CD8-positive, alpha-beta memory T cell (primary cell): ENCODE measurements at regions not wholly inside any gene's neighbourhood (a gene's known extent, or its start where the extent isn't known, plus 50 kb on each side); places are given as distances from the start of the nearest gene placed in this dataset.

Experiments used
- CTCF ChIA-PET: fragments of 350-600 bp; sonication (Branson Sonifier 250); formaldehyde crosslinking; loops from one replicate; lab custom pipeline; 2021; ENCODE audit warnings: antibody characterized with exemption; lab: Charles Lee
- POLR2A ChIA-PET: fragments of 350-600 bp; sonication (Branson Sonifier 250); formaldehyde crosslinking; loops from one replicate; lab custom pipeline; 2021; ENCODE audit warnings: antibody characterized with exemption; lab: Charles Lee
- DNase-seq, 5 donors: peaks; one replicate each; pipeline versions ENCODE4 v3.0.0 to v3.0.0-alpha.2; 2020 to 2022; ENCODE audit warnings: mixed read lengths in 1 of 5
- H3K27ac ChIP-seq: one replicate; pipeline ENCODE4 v1.7.0; 2013; ENCODE audit warnings: low read depth, mild to moderate bottlenecking, low read length, moderate library complexity
- H3K27me3 ChIP-seq: 2 replicates; pipeline ENCODE4 v1.7.0; 2013; ENCODE audit warnings: low read length, mild to moderate bottlenecking; ENCODE audit not compliant: insufficient read depth, poor library complexity, severe bottlenecking
- H3K36me3 ChIP-seq: 2 replicates; pipeline ENCODE4 v1.7.0; 2013; ENCODE audit warnings: mild to moderate bottlenecking, low read length, moderate library complexity; ENCODE audit not compliant: insufficient read depth
- H3K4me1 ChIP-seq: 2 replicates; pipeline ENCODE4 v1.7.0; 2013; ENCODE audit warnings: mild to moderate bottlenecking, low read length, moderate library complexity; ENCODE audit not compliant: insufficient read depth
- H3K4me3 ChIP-seq: 2 replicates; pipeline ENCODE4 v1.7.0; 2013; ENCODE audit warnings: mild to moderate bottlenecking, low read length
- H3K9me3 ChIP-seq: 2 replicates; pipeline ENCODE4 v1.7.0; 2013; ENCODE audit warnings: mild to moderate bottlenecking, low read length
- H3K27ac Mint-ChIP-seq, 8 donors: one replicate each; pipeline ENCODE4 v1.8.0; 2020 to 2021; ENCODE audit warnings: mixed read lengths in 8 of 8, mild to moderate bottlenecking in 6 of 8, inconsistent platforms in 3 of 8, moderate library complexity in 3 of 8
- H3K27me3 Mint-ChIP-seq, 2 donors: one replicate each; pipeline ENCODE4 v1.8.0; 2020 to 2021; ENCODE audit warnings: mixed read lengths in 2 of 2, mild to moderate bottlenecking in 1 of 2, moderate library complexity in 1 of 2
- H3K36me3 Mint-ChIP-seq, 3 donors: one replicate each; pipeline ENCODE4 v1.8.0; 2020 to 2021; ENCODE audit warnings: mixed read lengths in 3 of 3, inconsistent platforms in 1 of 3, mild to moderate bottlenecking in 1 of 3
- H3K4me1 Mint-ChIP-seq, 3 donors: one replicate each; pipeline ENCODE4 v1.8.0; 2020 to 2021; ENCODE audit warnings: mixed read lengths in 3 of 3, inconsistent platforms in 1 of 3, mild to moderate bottlenecking in 1 of 3
- H3K4me3 Mint-ChIP-seq, 7 donors: one replicate each; pipeline ENCODE4 v1.8.0; 2020 to 2021; ENCODE audit warnings: mixed read lengths in 7 of 7, mild to moderate bottlenecking in 6 of 7, moderate library complexity in 4 of 7, inconsistent platforms in 2 of 7
- H3K9me3 Mint-ChIP-seq, 5 donors: one replicate each; pipeline ENCODE4 v1.8.0; 2020 to 2022; ENCODE audit warnings: mixed read lengths in 5 of 5, mild to moderate bottlenecking in 3 of 5, moderate library complexity in 2 of 5, inconsistent platforms in 1 of 5

DNA sequence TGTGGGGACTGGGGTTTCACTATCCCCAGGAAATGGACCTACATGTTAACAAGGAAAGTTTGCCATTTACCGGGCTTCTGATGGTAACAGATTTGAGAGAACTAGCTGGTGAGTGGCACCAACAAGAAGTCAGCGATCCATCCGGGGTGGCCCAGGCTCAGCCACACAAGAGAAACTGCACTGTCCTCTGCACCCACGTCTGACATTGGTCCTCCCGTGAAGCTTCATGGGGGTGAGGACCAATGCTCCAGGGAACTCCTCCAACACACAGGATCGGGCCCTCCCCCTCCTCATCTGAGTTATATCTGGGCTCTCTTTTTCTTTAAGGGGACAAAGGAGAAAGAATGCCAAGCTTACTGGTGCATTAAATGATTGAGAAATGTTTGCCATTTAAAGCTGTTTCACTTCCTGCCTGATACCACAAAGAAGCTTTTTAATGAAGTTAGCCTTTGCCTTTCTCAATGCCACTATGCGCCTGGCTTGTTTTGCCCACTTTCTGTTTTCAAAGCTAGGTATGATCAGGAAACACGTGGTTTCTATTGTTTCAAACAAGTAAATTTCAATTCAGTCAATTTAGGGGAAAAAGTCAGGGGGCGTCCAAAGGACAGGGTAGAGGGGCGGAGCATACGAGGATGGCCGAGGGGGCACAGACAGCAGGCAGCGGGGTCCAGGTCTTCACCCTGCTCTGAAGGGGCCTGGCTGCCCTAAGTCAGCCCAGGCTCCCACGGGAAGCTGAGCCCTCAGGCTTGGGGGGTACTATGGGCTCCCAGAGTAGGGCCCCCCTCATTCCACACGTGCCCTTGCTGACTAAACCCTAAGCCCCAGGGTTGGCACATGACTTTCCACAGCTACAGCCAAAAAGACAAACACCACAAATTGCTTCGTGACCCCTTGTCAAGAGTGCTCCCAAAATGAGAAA is 204.0 kb upstream of the ID2 start:
- Mint-ChIP-seq H3K4me1 (peaks cover 89 to 100% (median 98%) of the 10 kb centered on the region in 3 donors), H3K27ac (peak overlapping the region; percentile 86 to 99 (median 96)), H3K4me3 (peak overlapping the region; percentile 47 to 85 (median 84)), H3K27me3 (no peaks in the 10 kb centered on the region), H3K36me3 (no peaks in the 10 kb centered on the region), H3K9me3 (no peaks in the 10 kb centered on the region)
- Histone ChIP-seq H3K4me1 (peaks cover 54% of the 10 kb centered on the region), H3K9me3 (no peaks in the 10 kb centered on the region), H3K36me3 (no peaks in the 10 kb centered on the region), H3K27ac (peak overlapping the region; percentile 27), H3K27me3 (no peaks in the 10 kb centered on the region), H3K4me3 (peak overlapping the region; percentile 10)
- ChIA-PET CTCF (interaction anchor here (0.9 to 2.5 kb wide), 6 partner anchors 9 to 205 kb away, joined by 3 to 12 read pairs (median 5); no protein-coding TSS in a partner anchor), POLR2A (interaction anchor here (0.5 to 2.3 kb wide), 7 partner anchors 10 to 1274 kb away, joined by 3 to 20 read pairs (median 6); partner anchors contain the start of gene ID2)
- DNase-seq: peak in 2 of 5 donors; percentile 54 to 58

DNA sequence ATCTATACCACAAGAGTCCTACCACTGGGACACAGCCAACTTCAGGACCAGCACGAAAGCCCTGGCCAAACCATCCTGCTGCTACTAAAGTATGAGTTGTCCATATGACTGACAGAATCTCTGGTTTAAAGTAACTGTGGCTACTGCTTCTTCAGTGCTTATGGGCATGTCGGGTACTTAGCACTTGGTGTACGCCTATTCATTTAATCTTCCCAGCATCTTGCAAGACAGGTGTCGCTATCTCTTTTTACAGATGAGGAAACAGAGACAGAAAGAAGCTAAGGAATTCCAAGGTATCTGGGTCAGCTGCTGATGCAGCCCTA is 203.4 kb upstream of the ID2 start:
- peak overlapping the region; percentile 4 to 85 (median 84) for H3K4me3 Mint-ChIP-seq
- no peaks in the 10 kb centered on the region for H3K27me3 ChIP-seq
- peak overlapping the region; percentile 86 to 99 (median 96) for H3K27ac Mint-ChIP-seq

DNA sequence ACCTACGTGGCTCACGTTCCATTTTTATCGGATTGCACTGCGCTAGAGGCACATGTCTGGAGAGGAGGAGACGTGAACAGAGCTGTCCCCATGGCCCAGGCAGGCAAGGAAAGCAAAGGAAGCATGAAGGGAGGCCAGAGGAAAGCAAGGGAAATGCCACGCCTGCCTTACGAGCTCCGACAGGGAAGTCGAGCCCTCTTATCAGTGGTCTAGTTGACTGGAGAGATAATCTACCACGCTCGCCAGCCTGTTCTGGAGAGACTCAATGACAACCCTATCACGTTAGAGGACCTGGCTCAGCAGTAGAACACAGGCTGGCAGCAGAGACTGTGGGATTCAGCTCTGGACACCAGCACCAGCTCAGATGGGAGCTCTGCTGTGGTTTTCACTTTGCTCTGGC is 202.6 kb upstream of the ID2 start:
- H3K4me3 ChIP-seq: no peak overlapping the region
- ChIA-PET CTCF (interaction anchor here (2.3 to 2.5 kb wide), 2 partner anchors 9 to 65 kb away, joined by 11 to 12 read pairs; no protein-coding TSS in a partner anchor), POLR2A (interaction anchor here (0.5 to 2.3 kb wide), 3 partner anchors 114 to 1048 kb away, joined by 3 to 20 read pairs (median 3); partner anchors contain the start of gene ID2)
- H3K9me3 Mint-ChIP-seq: no peaks in the 10 kb centered on the region
- H3K9me3 ChIP-seq: no peaks in the 10 kb centered on the region
- peaks cover 50% of the 10 kb centered on the region for H3K4me1 ChIP-seq
- H3K4me3 Mint-ChIP-seq: peak overlapping the region in 2 of 7 donors; percentile 29 to 34
- no peaks in the 10 kb centered on the region for H3K36me3 ChIP-seq
- no peaks in the 10 kb centered on the region for H3K36me3 Mint-ChIP-seq
- peaks cover 84 to 97% (median 91%) of the 10 kb centered on the region in 3 donors for H3K4me1 Mint-ChIP-seq
- H3K27ac ChIP-seq: no peak overlapping the region
- no peaks in the 10 kb centered on the region for H3K27me3 ChIP-seq
- no peak for DNase-seq
- no peaks in the 10 kb centered on the region for H3K27me3 Mint-ChIP-seq
- peak overlapping the region; percentile 2 to 97 (median 86) for H3K27ac Mint-ChIP-seq

More for the DNA sequence above, 203.4 kb upstream of the ID2 start:
- Mint-ChIP-seq H3K36me3 (no peaks in the 10 kb centered on the region), H3K4me1 (peaks cover 90 to 100% (median 98%) of the 10 kb centered on the region in 3 donors), H3K27me3 (no peaks in the 10 kb centered on the region), H3K9me3 (no peaks in the 10 kb centered on the region)
- CTCF ChIA-PET: interaction anchor here (1.2 to 2.5 kb wide), 4 partner anchors 9 to 66 kb away, joined by 4 to 12 read pairs (median 8); no protein-coding TSS in a partner anchor
- no peaks in the 10 kb centered on the region for H3K9me3 ChIP-seq
- peaks cover 50% of the 10 kb centered on the region for H3K4me1 ChIP-seq
- no peaks in the 10 kb centered on the region for H3K36me3 ChIP-seq
- peak overlapping the region; percentile 27 for H3K27ac ChIP-seq
- POLR2A ChIA-PET: interaction anchor here (0.6 to 2.3 kb wide), 6 partner anchors 9 to 752 kb away, joined by 3 to 20 read pairs (median 6); partner anchors contain the start of gene ID2
- no peak overlapping the region for H3K4me3 ChIP-seq
- DNase-seq: no peak

DNA sequence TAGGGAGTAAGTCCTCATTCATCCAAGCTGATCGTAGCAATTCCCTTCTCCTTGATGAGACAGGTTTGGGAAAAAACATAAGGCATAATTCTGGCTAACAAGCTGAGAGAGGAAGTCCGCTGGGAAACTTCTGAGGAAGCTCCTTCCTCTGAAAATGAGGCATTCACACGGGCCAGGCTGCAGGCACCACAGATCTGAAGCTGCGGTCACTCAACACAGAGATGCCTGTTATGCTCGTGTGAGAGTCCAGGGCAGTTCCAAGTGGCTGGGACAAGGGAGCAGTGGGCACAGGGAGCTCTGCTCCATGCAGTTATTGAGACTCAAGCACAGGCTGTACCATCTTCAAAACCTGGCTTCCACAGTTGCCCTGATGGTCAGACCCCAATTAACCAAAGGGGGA is 200.9 kb upstream of the ID2 start:
- no peak for DNase-seq
- no peaks in the 10 kb centered on the region for H3K27me3 Mint-ChIP-seq
- H3K4me1 Mint-ChIP-seq: peaks cover 85 to 97% (median 89%) of the 10 kb centered on the region in 3 donors
- H3K9me3 ChIP-seq: no peaks in the 10 kb centered on the region
- peak overlapping the region in 7 of 8 donors; percentile 52 to 96 (median 90) for H3K27ac Mint-ChIP-seq
- no peaks in the 10 kb centered on the region for H3K36me3 ChIP-seq
- peaks cover 52% of the 10 kb centered on the region for H3K4me1 ChIP-seq
- H3K36me3 Mint-ChIP-seq: no peaks in the 10 kb centered on the region
- H3K27me3 ChIP-seq: no peaks in the 10 kb centered on the region
- CTCF ChIA-PET: interaction anchor here (0.8 to 2.2 kb wide), 5 partner anchors 14 to 913 kb away, joined by 3 to 6 read pairs (median 4); partner anchors contain the start of gene ID2
- H3K9me3 Mint-ChIP-seq: no peaks in the 10 kb centered on the region
- H3K27ac ChIP-seq: no peak overlapping the region
- POLR2A ChIA-PET: interaction anchor here (1.0 kb wide), 1 partner anchor 201 kb away, joined by 4 read pairs; the partner anchor contains the start of gene ID2
- H3K4me3 Mint-ChIP-seq: peak overlapping the region in 1 of 7 donors; percentile 73
- no peak overlapping the region for H3K4me3 ChIP-seq

DNA sequence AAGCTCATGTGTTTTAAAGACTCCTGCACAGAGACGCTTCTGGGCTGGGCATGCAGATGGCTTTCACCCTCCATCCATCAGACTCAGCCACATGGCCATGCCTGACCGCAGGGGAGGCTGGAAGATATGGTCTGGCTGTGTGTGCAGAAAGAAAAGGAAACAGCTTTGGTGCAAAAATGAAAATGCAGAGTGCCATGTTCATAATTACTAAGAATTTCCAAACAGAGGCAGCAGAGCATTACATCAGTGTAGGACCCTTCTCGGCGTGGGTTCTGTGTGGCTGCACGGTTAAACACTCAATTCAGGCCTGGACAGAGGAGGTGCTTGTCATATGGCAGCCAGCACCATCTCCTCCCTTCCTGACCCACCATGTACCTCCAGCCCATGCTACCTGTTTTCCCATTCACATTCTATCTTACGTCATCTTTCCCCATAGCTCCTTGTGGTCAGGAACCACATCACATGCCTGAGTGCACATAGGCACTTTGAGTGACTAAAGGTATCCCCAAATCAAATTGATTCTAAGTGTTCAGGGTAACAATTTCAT is 200.3 kb upstream of the ID2 start:
- Histone ChIP-seq H3K9me3 (no peaks in the 10 kb centered on the region), H3K4me1 (peaks cover 52% of the 10 kb centered on the region), H3K36me3 (no peaks in the 10 kb centered on the region), H3K27ac (no peak overlapping the region), H3K4me3 (no peak overlapping the region), H3K27me3 (no peaks in the 10 kb centered on the region)
- CTCF ChIA-PET: interaction anchor here (0.8 to 2.2 kb wide), 6 partner anchors 13 to 914 kb away, joined by 3 to 6 read pairs (median 4); partner anchors contain the start of gene ID2
- no peaks in the 10 kb centered on the region for H3K9me3 Mint-ChIP-seq
- H3K27me3 Mint-ChIP-seq: no peaks in the 10 kb centered on the region
- H3K36me3 Mint-ChIP-seq: no peaks in the 10 kb centered on the region
- POLR2A ChIA-PET: interaction anchor here (1.0 kb wide), 1 partner anchor 201 kb away, joined by 4 read pairs; the partner anchor contains the start of gene ID2
- DNase-seq: no peak
- H3K4me3 Mint-ChIP-seq: peak overlapping the region; percentile 22 to 73 (median 34)
- peaks cover 85 to 97% (median 89%) of the 10 kb centered on the region in 3 donors for H3K4me1 Mint-ChIP-seq
- H3K27ac Mint-ChIP-seq: peak overlapping the region; percentile 27 to 96 (median 90)

DNA sequence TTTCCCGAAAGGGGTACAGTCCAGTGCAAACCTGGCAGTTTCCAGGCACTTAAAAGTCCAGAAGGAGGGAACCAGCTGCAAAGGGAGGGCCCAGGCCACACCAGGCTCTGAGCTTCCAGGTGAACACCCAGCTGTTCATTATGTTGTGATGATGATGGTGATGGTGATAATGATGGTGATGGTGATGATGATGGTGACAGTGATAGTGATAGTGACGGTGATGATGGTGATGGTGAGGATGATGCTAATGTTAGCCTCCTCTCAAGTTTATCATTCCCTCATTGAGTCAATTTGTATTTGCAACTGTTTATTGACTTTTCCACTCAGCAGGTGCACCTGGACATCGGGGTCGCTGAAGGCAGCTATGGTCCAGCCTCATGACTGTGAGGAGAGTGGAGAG is 199.4 kb upstream of the ID2 start:
- ChIA-PET POLR2A (interaction anchor here (0.6 to 1.2 kb wide), 2 partner anchors 76 to 200 kb away, joined by 4 to 6 read pairs; partner anchors contain the start of gene ID2), CTCF (interaction anchor here (1.3 to 2.2 kb wide), 3 partner anchors 12 to 200 kb away, joined by 3 to 6 read pairs (median 4); partner anchors contain the start of gene ID2)
- no peak for DNase-seq
- Histone ChIP-seq H3K4me1 (peaks cover 50% of the 10 kb centered on the region), H3K4me3 (no peak overlapping the region), H3K36me3 (no peaks in the 10 kb centered on the region), H3K9me3 (no peaks in the 10 kb centered on the region), H3K27me3 (no peaks in the 10 kb centered on the region), H3K27ac (no peak overlapping the region)
- Mint-ChIP-seq H3K27me3 (no peaks in the 10 kb centered on the region), H3K4me1 (peaks cover 87 to 96% (median 92%) of the 10 kb centered on the region in 3 donors), H3K4me3 (peak overlapping the region in 4 of 7 donors; percentile 6 to 73 (median 25)), H3K36me3 (no peaks in the 10 kb centered on the region), H3K9me3 (no peaks in the 10 kb centered on the region), H3K27ac (peak overlapping the region; percentile 27 to 96 (median 90))

DNA sequence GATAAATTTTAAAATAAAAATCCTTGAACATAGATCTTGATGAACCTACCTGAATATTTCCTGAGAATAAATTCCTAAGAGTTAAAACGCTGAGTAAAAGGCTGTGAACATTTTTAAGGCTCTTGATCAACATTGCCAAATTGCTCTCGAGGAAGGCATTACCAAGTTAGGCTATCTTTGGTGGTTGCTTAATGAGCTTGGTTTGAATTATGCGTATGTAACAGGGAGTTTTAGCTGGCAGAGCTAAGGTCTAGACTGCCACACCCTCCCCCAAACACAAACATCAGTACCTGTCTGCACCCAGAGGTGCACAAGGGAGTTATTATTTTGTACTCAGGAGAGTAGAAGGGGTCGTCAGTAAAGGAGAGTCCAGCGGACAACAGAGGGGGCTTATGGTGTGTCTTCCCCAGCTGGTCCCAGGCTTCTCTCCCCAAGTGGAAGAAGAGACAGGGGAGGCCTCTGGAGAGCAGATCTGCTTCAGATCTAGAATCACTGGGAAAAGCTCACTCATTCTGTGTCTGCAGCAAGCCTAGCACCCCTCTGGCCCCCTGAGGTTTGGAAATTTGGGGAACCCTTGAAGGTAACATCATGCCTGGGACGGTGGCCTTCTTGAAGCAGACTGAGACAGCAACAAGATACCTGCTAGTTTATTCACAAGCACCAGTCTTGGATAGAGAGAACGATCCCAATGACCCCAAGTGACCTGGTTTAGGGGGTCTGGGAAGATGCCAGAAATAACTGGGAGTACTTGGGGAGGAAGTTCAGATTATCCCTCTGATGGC is 197.2 kb upstream of the ID2 start:
- Histone ChIP-seq H3K4me1 (peaks cover 59% of the 10 kb centered on the region), H3K4me3 (no peak overlapping the region), H3K27me3 (no peaks in the 10 kb centered on the region), H3K9me3 (no peaks in the 10 kb centered on the region), H3K27ac (no peak overlapping the region), H3K36me3 (no peaks in the 10 kb centered on the region)
- ChIA-PET POLR2A (no interaction called here), CTCF (interaction anchor here (1.4 to 1.6 kb wide), 2 partner anchors 11 to 23 kb away, joined by 3 to 4 read pairs; no protein-coding TSS in a partner anchor)
- Mint-ChIP-seq H3K27ac (peak overlapping the region in 7 of 8 donors; percentile 58 to 100 (median 95)), H3K4me3 (peak overlapping the region in 5 of 7 donors; percentile 20 to 92 (median 91)), H3K4me1 (peaks cover 86 to 96% (median 92%) of the 10 kb centered on the region in 3 donors), H3K9me3 (no peaks in the 10 kb centered on the region), H3K36me3 (no peaks in the 10 kb centered on the region), H3K27me3 (no peaks in the 10 kb centered on the region)
- peak in 1 of 5 donors; percentile 30 for DNase-seq
